ENCODE measurements at regions not wholly inside any gene's neighbourhood (a gene's known extent, or its start where the extent isn't known, plus 50 kb on each side); places are given as distances from the start of the nearest gene placed in this dataset.

DNA sequence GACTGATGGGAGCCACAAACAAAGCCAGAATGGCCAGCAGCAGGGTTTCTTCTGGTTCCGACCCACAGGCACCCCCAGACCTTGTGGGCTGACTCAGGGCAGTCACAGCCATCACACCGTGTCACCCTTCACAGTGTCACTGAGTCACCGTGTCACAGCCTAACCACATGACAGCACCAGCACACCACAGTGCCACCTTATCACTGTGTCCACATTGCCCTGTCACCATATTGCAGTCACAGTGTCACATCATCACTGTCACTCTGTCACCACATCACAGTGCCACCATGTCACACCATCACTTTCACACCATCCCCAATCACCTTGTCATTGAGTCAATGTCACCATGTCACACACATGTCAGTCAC, 77.0 kb downstream of the OAT start:
- H3K4me2 ChIP-seq (ENCODE audit: low read length) = no peak overlapping the region
- H3K9ac ChIP-seq (ENCODE audit: low read length) = no peak overlapping the region
- no peaks in the 10 kb centered on the region for H3K36me3 ChIP-seq (ENCODE audit: control insufficient read depth in 1 of 2, insufficient read depth in 2 of 2, low read length in 2 of 2)
- BruUV-seq (replicated peaks) = no TSS peak
- no peaks in the 10 kb centered on the region for H3K79me2 ChIP-seq (ENCODE audit: insufficient read depth, low read length)
- ATAC-seq = peak; percentile 45; the same call in 1 of the 2 replicates
- intact Hi-C loops (cut with micrococcal nuclease) = no loop called here
- no peak overlapping the region for H3K27ac ChIP-seq (ENCODE audit: low read depth, low read length)
- H3K27me3 ChIP-seq (ENCODE audit: insufficient read depth, low read length) = no peaks in the 10 kb centered on the region
- TF ChIP-seq JUND (IDR thresholded peaks at IDR 0.05) (no peak), ZNF274 (IDR thresholded peaks at IDR 0.05; ENCODE audit: low read depth, low read length) (no peak), SIN3A (IDR thresholded peaks at IDR 0.05; ENCODE audit: low read depth) (no peak), POLR2AphosphoS5 (IDR thresholded peaks at IDR 0.05; ENCODE audit: low read depth, low read length) (no peak), RAD21 (IDR thresholded peaks at IDR 0.05; ENCODE audit: low read depth) (no peak), YY1 (IDR thresholded peaks at IDR 0.05; ENCODE audit: extremely low read depth, insufficient replicate concordance, low read depth, low read length) (no peak), CBX3 (IDR thresholded peaks at IDR 0.05; ENCODE audit: low read depth) (no peak), CEBPB (IDR thresholded peaks at IDR 0.05; ENCODE audit: low read depth) (no peak), SRF (IDR thresholded peaks at IDR 0.05; ENCODE audit: low read depth) (no peak)
- TF ChIP-seq, protein P1, sequence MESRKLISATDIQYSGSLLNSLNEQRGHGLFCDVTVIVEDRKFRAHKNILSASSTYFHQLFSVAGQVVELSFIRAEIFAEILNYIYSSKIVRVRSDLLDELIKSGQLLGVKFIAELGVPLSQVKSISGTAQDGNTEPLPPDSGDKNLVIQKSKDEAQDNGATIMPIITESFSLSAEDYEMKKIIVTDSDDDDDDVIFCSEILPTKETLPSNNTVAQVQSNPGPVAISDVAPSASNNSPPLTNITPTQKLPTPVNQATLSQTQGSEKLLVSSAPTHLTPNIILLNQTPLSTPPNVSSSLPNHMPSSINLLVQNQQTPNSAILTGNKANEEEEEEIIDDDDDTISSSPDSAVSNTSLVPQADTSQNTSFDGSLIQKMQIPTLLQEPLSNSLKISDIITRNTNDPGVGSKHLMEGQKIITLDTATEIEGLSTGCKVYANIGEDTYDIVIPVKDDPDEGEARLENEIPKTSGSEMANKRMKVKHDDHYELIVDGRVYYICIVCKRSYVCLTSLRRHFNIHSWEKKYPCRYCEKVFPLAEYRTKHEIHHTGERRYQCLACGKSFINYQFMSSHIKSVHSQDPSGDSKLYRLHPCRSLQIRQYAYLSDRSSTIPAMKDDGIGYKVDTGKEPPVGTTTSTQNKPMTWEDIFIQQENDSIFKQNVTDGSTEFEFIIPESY (IDR thresholded peaks at IDR 0.05; ENCODE audit: extremely low read depth, insufficient replicate concordance, low read length) = no peak
- no peak overlapping the region for H2AFZ ChIP-seq (ENCODE audit: low read depth, low read length, poor library complexity, severe bottlenecking)
- POLR2A ChIA-PET = no interaction called here
- H3K9me3 ChIP-seq (ENCODE audit: control insufficient read depth in 1 of 2, insufficient read depth in 1 of 2, low read depth in 1 of 2, low read length in 2 of 2) = no peaks in the 10 kb centered on the region
- no peaks in the 10 kb centered on the region for H4K20me1 ChIP-seq (ENCODE audit: insufficient read depth)
- RAD21 ChIA-PET (ENCODE audit: low non-redundant PET in 1 of 2, low total read pairs in 2 of 2, uncharacterized antibody in 2 of 2, unreplicated experiment in 2 of 2) = no interaction called here
- CTCF ChIA-PET = no interaction called here
- no peaks in the 10 kb centered on the region for H3K9me2 ChIP-seq (ENCODE audit: insufficient read depth)
- no peaks in the 10 kb centered on the region for H3K4me1 ChIP-seq (ENCODE audit: control insufficient read depth in 1 of 2, insufficient read depth in 2 of 2, low read length in 2 of 2)
- no peak for DNase-seq (ENCODE audit: low read depth, low spot score)
- H3K4me3 ChIP-seq (replicated peaks in 1 of 2; ENCODE audit: low read depth in 1 of 2, low read length in 2 of 2) = no peak overlapping the region
